ENCODE measurements at regions not wholly inside any gene's neighbourhood (a gene's known extent, or its start where the extent isn't known, plus 50 kb on each side); places are given as distances from the start of the nearest gene placed in this dataset.
"Not testable (repeated sequence)": the region's sequence is repeated elsewhere in the genome, so short reads cannot be mapped to it uniquely, and the experiment has no call there.

GRCh38 chrX:137855490-137855889 is 289.6 kb downstream of the ZIC3 start:
- TF ChIP-seq, protein P1, sequence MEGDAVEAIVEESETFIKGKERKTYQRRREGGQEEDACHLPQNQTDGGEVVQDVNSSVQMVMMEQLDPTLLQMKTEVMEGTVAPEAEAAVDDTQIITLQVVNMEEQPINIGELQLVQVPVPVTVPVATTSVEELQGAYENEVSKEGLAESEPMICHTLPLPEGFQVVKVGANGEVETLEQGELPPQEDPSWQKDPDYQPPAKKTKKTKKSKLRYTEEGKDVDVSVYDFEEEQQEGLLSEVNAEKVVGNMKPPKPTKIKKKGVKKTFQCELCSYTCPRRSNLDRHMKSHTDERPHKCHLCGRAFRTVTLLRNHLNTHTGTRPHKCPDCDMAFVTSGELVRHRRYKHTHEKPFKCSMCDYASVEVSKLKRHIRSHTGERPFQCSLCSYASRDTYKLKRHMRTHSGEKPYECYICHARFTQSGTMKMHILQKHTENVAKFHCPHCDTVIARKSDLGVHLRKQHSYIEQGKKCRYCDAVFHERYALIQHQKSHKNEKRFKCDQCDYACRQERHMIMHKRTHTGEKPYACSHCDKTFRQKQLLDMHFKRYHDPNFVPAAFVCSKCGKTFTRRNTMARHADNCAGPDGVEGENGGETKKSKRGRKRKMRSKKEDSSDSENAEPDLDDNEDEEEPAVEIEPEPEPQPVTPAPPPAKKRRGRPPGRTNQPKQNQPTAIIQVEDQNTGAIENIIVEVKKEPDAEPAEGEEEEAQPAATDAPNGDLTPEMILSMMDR (IDR thresholded peaks at IDR 0.05; ENCODE audit: borderline replicate concordance, extremely low read depth, insufficient read depth), result no peak
- Histone ChIP-seq H3K4me3 (ENCODE audit: low read length in 3 of 3) (no peak overlapping the region), H3K27me3 (ENCODE audit: control insufficient read depth, insufficient read depth, low read length) (no peaks in the 10 kb centered on the region), H3K4me1 (ENCODE audit: control insufficient read depth in 2 of 3, insufficient read depth in 2 of 3, low read depth in 1 of 3, low read length in 3 of 3) (no peaks in the 10 kb centered on the region), H3K9ac (ENCODE audit: low read length in 3 of 3) (no peak overlapping the region), H3K36me3 (ENCODE audit: control insufficient read depth in 2 of 3, insufficient read depth in 3 of 3, low read length in 3 of 3) (no peaks in the 10 kb centered on the region), H3K9me3 (ENCODE audit: control insufficient read depth in 2 of 3, insufficient read depth in 1 of 3, low read length in 3 of 3) (no peaks in the 10 kb centered on the region), H3K27ac (ENCODE audit: low read depth in 2 of 2, low read length in 2 of 2) (no peak overlapping the region)
- no peak for FAIRE-seq
- intact Hi-C loops (cut with DNase I), result no loop called here
- DNase-seq, result no peak

DNA sequence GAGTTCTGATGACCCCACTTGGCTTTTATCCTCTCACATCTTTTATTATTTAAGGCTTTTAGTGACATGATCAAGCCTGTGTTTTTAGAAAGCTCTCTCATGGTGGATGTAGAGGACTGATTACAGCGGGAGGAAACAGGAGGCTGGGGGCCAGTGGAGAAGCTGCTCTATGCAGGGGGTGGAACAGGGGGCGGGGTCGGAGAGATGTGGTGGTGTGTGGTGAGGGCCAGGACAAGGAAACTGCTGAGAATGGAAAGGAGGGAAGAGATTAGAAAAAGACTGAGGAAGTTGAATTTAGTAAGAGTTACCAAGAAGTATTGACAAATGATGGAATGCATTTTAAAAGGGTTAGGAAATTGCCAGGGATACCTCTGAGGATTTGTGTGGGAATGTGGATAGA is 292.2 kb downstream of the ZIC3 start:
- TF ChIP-seq, protein P1 (IDR thresholded peaks at IDR 0.05; ENCODE audit: borderline replicate concordance, extremely low read depth, insufficient read depth), result no peak
- FAIRE-seq, result no peak
- H3K27ac ChIP-seq (ENCODE audit: low read depth in 2 of 2, low read length in 2 of 2), result no peak overlapping the region
- no peaks in the 10 kb centered on the region for H3K9me3 ChIP-seq (ENCODE audit: control insufficient read depth in 2 of 3, insufficient read depth in 1 of 3, low read length in 3 of 3)
- no peak overlapping the region for H3K4me3 ChIP-seq (ENCODE audit: low read length in 3 of 3)
- intact Hi-C loops (cut with DNase I), result no loop called here
- H3K4me1 ChIP-seq (ENCODE audit: control insufficient read depth in 2 of 3, insufficient read depth in 2 of 3, low read depth in 1 of 3, low read length in 3 of 3), result no peaks in the 10 kb centered on the region
- H3K9ac ChIP-seq (ENCODE audit: low read length in 3 of 3), result no peak overlapping the region
- DNase-seq, result no peak
- H3K36me3 ChIP-seq (ENCODE audit: control insufficient read depth in 2 of 3, insufficient read depth in 3 of 3, low read length in 3 of 3), result no peaks in the 10 kb centered on the region
- no peaks in the 10 kb centered on the region for H3K27me3 ChIP-seq (ENCODE audit: control insufficient read depth, insufficient read depth, low read length)

DNA sequence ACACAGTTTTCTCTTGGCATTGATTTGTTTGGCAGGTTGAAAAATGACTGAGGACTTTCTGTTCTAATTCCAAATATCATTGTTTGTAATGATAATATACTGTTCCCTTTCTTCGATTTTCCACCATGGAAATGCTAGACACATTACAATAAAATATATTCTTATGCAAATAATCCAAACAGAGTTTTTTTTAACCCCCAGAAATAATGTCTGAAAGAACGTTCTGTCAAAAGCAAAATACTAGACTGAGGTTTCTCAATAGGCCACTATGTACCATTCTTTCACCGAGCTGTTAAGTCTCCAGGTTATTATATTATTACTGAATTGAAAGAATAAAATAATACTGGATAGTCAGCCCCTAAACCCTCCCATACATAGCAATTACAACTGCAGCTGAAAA is 312.5 kb downstream of the ZIC3 start:
- no peak overlapping the region for H3K9ac ChIP-seq (ENCODE audit: low read length in 3 of 3)
- H3K4me1 ChIP-seq (ENCODE audit: control insufficient read depth in 2 of 3, insufficient read depth in 2 of 3, low read depth in 1 of 3, low read length in 3 of 3), result no peaks in the 10 kb centered on the region
- no peaks in the 10 kb centered on the region for H3K9me3 ChIP-seq (ENCODE audit: control insufficient read depth in 2 of 3, insufficient read depth in 1 of 3, low read length in 3 of 3)
- FAIRE-seq, result no peak
- no peaks in the 10 kb centered on the region for H3K27me3 ChIP-seq (ENCODE audit: control insufficient read depth, insufficient read depth, low read length)
- H3K4me3 ChIP-seq (ENCODE audit: low read length in 3 of 3), result no peak overlapping the region
- no peak overlapping the region for H3K27ac ChIP-seq (ENCODE audit: low read depth in 2 of 2, low read length in 2 of 2)
- intact Hi-C loops (cut with DNase I), result no loop called here
- TF ChIP-seq, protein P1 (IDR thresholded peaks at IDR 0.05; ENCODE audit: borderline replicate concordance, extremely low read depth, insufficient read depth), result no peak
- no peak for DNase-seq
- H3K36me3 ChIP-seq (ENCODE audit: control insufficient read depth in 2 of 3, insufficient read depth in 3 of 3, low read length in 3 of 3), result no peaks in the 10 kb centered on the region

GRCh38 chrX:137882960-137883359 is 317.0 kb downstream of the ZIC3 start:
- intact Hi-C loops (cut with DNase I), result no loop called here
- Histone ChIP-seq H3K27ac (ENCODE audit: low read depth in 2 of 2, low read length in 2 of 2) (no peak overlapping the region), H3K27me3 (ENCODE audit: control insufficient read depth, insufficient read depth, low read length) (no peaks in the 10 kb centered on the region), H3K9me3 (ENCODE audit: control insufficient read depth in 2 of 3, insufficient read depth in 1 of 3, low read length in 3 of 3) (no peaks in the 10 kb centered on the region), H3K36me3 (ENCODE audit: control insufficient read depth in 2 of 3, insufficient read depth in 3 of 3, low read length in 3 of 3) (no peaks in the 10 kb centered on the region), H3K4me1 (ENCODE audit: control insufficient read depth in 2 of 3, insufficient read depth in 2 of 3, low read depth in 1 of 3, low read length in 3 of 3) (no peaks in the 10 kb centered on the region), H3K9ac (ENCODE audit: low read length in 3 of 3) (no peak overlapping the region), H3K4me3 (ENCODE audit: low read length in 3 of 3) (no peak overlapping the region)
- FAIRE-seq (no peak), DNase-seq (no peak)
- TF ChIP-seq, protein P1 (IDR thresholded peaks at IDR 0.05; ENCODE audit: borderline replicate concordance, extremely low read depth, insufficient read depth), result no peak

DNA sequence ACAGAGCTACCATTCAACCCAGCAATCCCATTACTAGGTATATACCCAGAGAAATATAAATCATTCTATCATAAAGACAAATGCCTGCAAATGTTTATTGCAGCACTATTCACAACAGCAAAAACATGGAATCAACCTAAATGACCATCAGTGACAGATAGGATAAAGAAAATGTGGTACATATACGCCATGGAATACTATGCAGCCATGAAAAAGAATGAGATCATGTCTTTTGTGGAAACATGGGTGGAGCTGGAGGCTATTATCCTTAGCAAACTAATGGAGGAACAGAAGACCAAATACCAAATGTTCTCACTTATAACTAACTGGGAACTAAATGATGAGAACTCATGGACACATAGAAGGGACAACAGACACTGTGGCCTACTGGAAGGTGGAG is 318.9 kb downstream of the ZIC3 start:
- DNase-seq; H3K9me3 ChIP-seq (ENCODE audit: control insufficient read depth in 2 of 3, insufficient read depth in 1 of 3, low read length in 3 of 3); H3K27ac ChIP-seq (ENCODE audit: low read depth in 2 of 2, low read length in 2 of 2); H3K4me1 ChIP-seq (ENCODE audit: control insufficient read depth in 2 of 3, insufficient read depth in 2 of 3, low read depth in 1 of 3, low read length in 3 of 3); H3K36me3 ChIP-seq (ENCODE audit: control insufficient read depth in 2 of 3, insufficient read depth in 3 of 3, low read length in 3 of 3); intact Hi-C loops (cut with DNase I); FAIRE-seq; H3K27me3 ChIP-seq (ENCODE audit: control insufficient read depth, insufficient read depth, low read length); H3K4me3 ChIP-seq (ENCODE audit: low read length in 3 of 3); H3K9ac ChIP-seq (ENCODE audit: low read length in 3 of 3): not testable (repeated sequence)
